ENCODE measurements at regions not wholly inside any gene's neighbourhood (a gene's known extent, or its start where the extent isn't known, plus 50 kb on each side); places are given as distances from the start of the nearest gene placed in this dataset.
"Not testable (repeated sequence)": the region's sequence is repeated elsewhere in the genome, so short reads cannot be mapped to it uniquely, and the experiment has no call there.

GRCh38 chr11:86167499-86168164 is 76.9 kb upstream of the EED start:
- no peak for DNase-seq (ENCODE audit: low spot score)
- Histone ChIP-seq H4K8ac (ENCODE audit: low read depth, low read length) (no peak overlapping the region), H3K4me1 (ENCODE audit: control insufficient read depth in 2 of 2, insufficient read depth in 1 of 2, low read depth in 1 of 2, low read length in 2 of 2) (no peaks in the 10 kb centered on the region), H2BK15ac (ENCODE audit: low read length) (no peak overlapping the region), H3K36me3 (replicated peaks in 1 of 2; ENCODE audit: control insufficient read depth in 2 of 2, insufficient read depth in 2 of 2, low read length in 2 of 2) (no peaks in the 10 kb centered on the region), H3K9ac (ENCODE audit: low read depth, low read length, poor library complexity) (no peak overlapping the region), H3K4ac (ENCODE audit: low read length) (no peak overlapping the region), H3K4me2 (ENCODE audit: insufficient read depth, low read length, poor library complexity, severe bottlenecking) (no peak overlapping the region), H2BK120ac (ENCODE audit: low read depth, low read length) (no peak overlapping the region), H3K14ac (ENCODE audit: low read length) (no peak overlapping the region), H3K4me3 (ENCODE audit: low read length in 2 of 2) (no peak overlapping the region), H3K23ac (ENCODE audit: low read depth, low read length, poor library complexity) (no peak overlapping the region), H3K9me3 (replicated peaks in 1 of 2; ENCODE audit: control insufficient read depth in 2 of 2, insufficient read depth in 1 of 2, low read depth in 1 of 2, low read length in 2 of 2) (no peaks in the 10 kb centered on the region), H4K91ac (ENCODE audit: low read depth, low read length, poor library complexity) (no peak overlapping the region), H2BK12ac (ENCODE audit: low read length) (no peak overlapping the region), H2AFZ (ENCODE audit: low read length) (no peak overlapping the region), H2AK5ac (ENCODE audit: low read depth, low read length) (no peak overlapping the region), H3K27ac (replicated peaks; ENCODE audit: low read length) (no peak overlapping the region), H3K79me1 (ENCODE audit: low read depth, low read length) (no peaks in the 10 kb centered on the region), H3K18ac (ENCODE audit: low read length) (no peak overlapping the region), H3K27me3 (ENCODE audit: control insufficient read depth in 3 of 3, insufficient read depth in 3 of 3, low read depth in 1 of 3, low read length in 3 of 3) (peaks cover 0 to 9% (median 0%) of the 10 kb centered on the region in 3 experiments), H2BK5ac (ENCODE audit: low read length) (no peak overlapping the region)
- no CpG with 5 or more reads among the region's 4 CpGs for WGBS, 2 donors (ENCODE audit: extremely low coverage in 2 of 2, insufficient read length in 2 of 2, insufficient replicate concordance in 1 of 2)

DNA sequence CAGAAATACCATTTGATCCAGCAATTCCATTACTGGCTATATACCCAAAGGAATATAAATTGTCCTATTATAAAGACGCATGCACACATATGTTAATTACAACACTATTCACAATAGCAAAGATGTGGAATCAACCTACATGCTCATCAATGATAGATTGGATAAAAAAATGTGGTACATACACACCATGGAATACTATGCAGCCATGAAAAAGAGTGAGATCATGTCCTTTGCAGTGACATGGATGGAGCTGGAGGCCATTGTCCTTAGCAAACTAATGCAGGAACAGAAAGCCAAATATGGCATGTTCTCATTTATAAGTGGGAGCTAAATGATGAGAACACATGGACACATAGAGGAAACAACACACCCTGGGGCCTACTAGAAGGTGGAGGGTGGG is 78.3 kb upstream of the EED start:
- not testable (repeated sequence) for H3K18ac ChIP-seq (ENCODE audit: low read length); H4K91ac ChIP-seq (ENCODE audit: low read depth, low read length, poor library complexity); H3K4me2 ChIP-seq (ENCODE audit: insufficient read depth, low read length, poor library complexity, severe bottlenecking); H2AK5ac ChIP-seq (ENCODE audit: low read depth, low read length); H3K27me3 ChIP-seq (ENCODE audit: control insufficient read depth in 3 of 3, insufficient read depth in 3 of 3, low read depth in 1 of 3, low read length in 3 of 3); H2BK120ac ChIP-seq (ENCODE audit: low read depth, low read length); H2BK15ac ChIP-seq (ENCODE audit: low read length); H3K14ac ChIP-seq (ENCODE audit: low read length); H3K27ac ChIP-seq (replicated peaks; ENCODE audit: low read length); H2BK12ac ChIP-seq (ENCODE audit: low read length); H2AFZ ChIP-seq (ENCODE audit: low read length); H3K23ac ChIP-seq (ENCODE audit: low read depth, low read length, poor library complexity); H3K36me3 ChIP-seq (replicated peaks in 1 of 2; ENCODE audit: control insufficient read depth in 2 of 2, insufficient read depth in 2 of 2, low read length in 2 of 2); H3K4ac ChIP-seq (ENCODE audit: low read length); H3K4me3 ChIP-seq (ENCODE audit: low read length in 2 of 2); H3K79me1 ChIP-seq (ENCODE audit: low read depth, low read length); H2BK5ac ChIP-seq (ENCODE audit: low read length); DNase-seq (ENCODE audit: low spot score); H3K9me3 ChIP-seq (replicated peaks in 1 of 2; ENCODE audit: control insufficient read depth in 2 of 2, insufficient read depth in 1 of 2, low read depth in 1 of 2, low read length in 2 of 2); H4K8ac ChIP-seq (ENCODE audit: low read depth, low read length); H3K4me1 ChIP-seq (ENCODE audit: control insufficient read depth in 2 of 2, insufficient read depth in 1 of 2, low read depth in 1 of 2, low read length in 2 of 2); H3K9ac ChIP-seq (ENCODE audit: low read depth, low read length, poor library complexity)
- WGBS, 2 donors (ENCODE audit: extremely low coverage in 2 of 2, insufficient read length in 2 of 2, insufficient replicate concordance in 1 of 2): no CpG with 5 or more reads among the region's 1 CpG

DNA sequence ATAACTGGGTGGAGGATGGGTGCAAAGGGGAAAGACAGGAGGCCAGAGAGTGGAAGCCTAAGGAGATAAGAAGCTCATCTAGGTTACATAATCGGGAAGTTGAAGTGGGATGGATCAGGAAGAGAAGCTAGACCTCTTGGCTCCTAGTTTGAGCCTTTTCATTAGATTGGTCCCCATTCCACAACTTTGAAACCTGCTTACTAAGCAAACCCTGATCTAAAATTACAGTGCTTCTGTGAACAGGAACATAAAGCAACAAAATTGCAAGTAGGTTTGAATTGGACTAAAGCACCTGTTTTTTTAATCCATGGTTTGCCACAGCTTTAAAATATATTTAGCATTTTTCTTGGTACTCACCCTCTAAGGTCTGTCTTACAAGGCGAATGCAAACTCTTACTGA is 80.4 kb upstream of the EED start:
- H2BK5ac ChIP-seq (ENCODE audit: low read length): no peak overlapping the region
- H4K8ac ChIP-seq (ENCODE audit: low read depth, low read length): no peak overlapping the region
- no peak overlapping the region for H3K4me2 ChIP-seq (ENCODE audit: insufficient read depth, low read length, poor library complexity, severe bottlenecking)
- no peaks in the 10 kb centered on the region for H3K4me1 ChIP-seq (ENCODE audit: control insufficient read depth in 2 of 2, insufficient read depth in 1 of 2, low read depth in 1 of 2, low read length in 2 of 2)
- no peak overlapping the region for H2BK120ac ChIP-seq (ENCODE audit: low read depth, low read length)
- no peak overlapping the region for H2BK15ac ChIP-seq (ENCODE audit: low read length)
- no peak overlapping the region for H3K18ac ChIP-seq (ENCODE audit: low read length)
- no peak overlapping the region for H3K23ac ChIP-seq (ENCODE audit: low read depth, low read length, poor library complexity)
- no peak overlapping the region for H3K14ac ChIP-seq (ENCODE audit: low read length)
- H3K9me3 ChIP-seq (replicated peaks in 1 of 2; ENCODE audit: control insufficient read depth in 2 of 2, insufficient read depth in 1 of 2, low read depth in 1 of 2, low read length in 2 of 2): no peaks in the 10 kb centered on the region
- no peak overlapping the region for H2AFZ ChIP-seq (ENCODE audit: low read length)
- H3K79me1 ChIP-seq (ENCODE audit: low read depth, low read length): no peaks in the 10 kb centered on the region
- peaks cover 0 to 9% (median 0%) of the 10 kb centered on the region in 3 experiments for H3K27me3 ChIP-seq (ENCODE audit: control insufficient read depth in 3 of 3, insufficient read depth in 3 of 3, low read depth in 1 of 3, low read length in 3 of 3)
- H3K4me3 ChIP-seq (ENCODE audit: low read length in 2 of 2): no peak overlapping the region
- no peak overlapping the region for H2BK12ac ChIP-seq (ENCODE audit: low read length)
- no peak overlapping the region for H3K27ac ChIP-seq (replicated peaks; ENCODE audit: low read length)
- H4K91ac ChIP-seq (ENCODE audit: low read depth, low read length, poor library complexity): no peak overlapping the region
- H3K4ac ChIP-seq (ENCODE audit: low read length): no peak overlapping the region
- no peaks in the 10 kb centered on the region for H3K36me3 ChIP-seq (replicated peaks in 1 of 2; ENCODE audit: control insufficient read depth in 2 of 2, insufficient read depth in 2 of 2, low read length in 2 of 2)
- H2AK5ac ChIP-seq (ENCODE audit: low read depth, low read length): no peak overlapping the region
- no peak for DNase-seq (ENCODE audit: low spot score)
- H3K9ac ChIP-seq (ENCODE audit: low read depth, low read length, poor library complexity): no peak overlapping the region
- WGBS, 2 donors (ENCODE audit: extremely low coverage in 2 of 2, insufficient read length in 2 of 2, insufficient replicate concordance in 1 of 2): no CpG with 5 or more reads among the region's 2 CpGs

DNA sequence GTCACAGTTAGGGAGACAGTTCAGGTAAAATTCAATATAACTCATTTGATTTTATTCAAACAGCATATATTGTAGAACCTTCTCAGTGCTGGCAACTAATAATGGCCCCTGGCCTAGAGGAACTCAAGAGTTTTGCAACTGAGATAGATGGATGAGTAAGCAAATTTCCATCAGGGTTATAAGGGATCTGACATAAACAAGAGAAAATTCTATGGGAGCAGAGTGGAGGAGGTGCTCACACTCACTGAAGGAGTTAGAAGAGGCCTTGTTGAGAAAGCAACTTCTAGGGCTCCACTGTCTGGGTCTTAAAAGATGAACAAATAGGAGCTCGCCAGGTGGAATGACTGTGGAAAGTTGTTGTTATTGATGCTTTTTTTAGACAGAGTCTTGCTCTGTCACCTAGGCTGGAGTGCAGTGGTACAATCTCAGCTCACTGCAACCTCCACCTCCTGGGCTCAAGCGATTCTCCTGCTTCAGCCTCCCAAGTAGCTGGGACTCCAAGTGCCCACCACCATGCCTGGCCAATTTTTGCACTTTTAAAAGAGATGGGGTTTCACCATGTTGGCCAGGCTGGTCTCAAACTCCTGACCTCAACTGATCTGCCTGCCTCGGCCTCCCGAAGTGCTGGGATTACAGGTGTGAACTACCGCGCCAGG is 81.2 kb upstream of the EED start:
- WGBS, 2 donors (ENCODE audit: extremely low coverage in 2 of 2, insufficient read length in 2 of 2, insufficient replicate concordance in 1 of 2): no CpG with 5 or more reads among the region's 6 CpGs
- H3K4me3 ChIP-seq (ENCODE audit: low read length in 2 of 2); H3K4me2 ChIP-seq (ENCODE audit: insufficient read depth, low read length, poor library complexity, severe bottlenecking); H2AK5ac ChIP-seq (ENCODE audit: low read depth, low read length); H2BK120ac ChIP-seq (ENCODE audit: low read depth, low read length); H3K4ac ChIP-seq (ENCODE audit: low read length); H4K8ac ChIP-seq (ENCODE audit: low read depth, low read length); H3K79me1 ChIP-seq (ENCODE audit: low read depth, low read length); H3K23ac ChIP-seq (ENCODE audit: low read depth, low read length, poor library complexity); H3K9ac ChIP-seq (ENCODE audit: low read depth, low read length, poor library complexity); H4K91ac ChIP-seq (ENCODE audit: low read depth, low read length, poor library complexity); H3K9me3 ChIP-seq (replicated peaks in 1 of 2; ENCODE audit: control insufficient read depth in 2 of 2, insufficient read depth in 1 of 2, low read depth in 1 of 2, low read length in 2 of 2); H2AFZ ChIP-seq (ENCODE audit: low read length); H3K4me1 ChIP-seq (ENCODE audit: control insufficient read depth in 2 of 2, insufficient read depth in 1 of 2, low read depth in 1 of 2, low read length in 2 of 2); DNase-seq (ENCODE audit: low spot score); H2BK15ac ChIP-seq (ENCODE audit: low read length); H3K27me3 ChIP-seq (ENCODE audit: control insufficient read depth in 3 of 3, insufficient read depth in 3 of 3, low read depth in 1 of 3, low read length in 3 of 3); H3K14ac ChIP-seq (ENCODE audit: low read length); H3K27ac ChIP-seq (replicated peaks; ENCODE audit: low read length); H3K36me3 ChIP-seq (replicated peaks in 1 of 2; ENCODE audit: control insufficient read depth in 2 of 2, insufficient read depth in 2 of 2, low read length in 2 of 2); H3K18ac ChIP-seq (ENCODE audit: low read length); H2BK12ac ChIP-seq (ENCODE audit: low read length); H2BK5ac ChIP-seq (ENCODE audit: low read length): not testable (repeated sequence)

Measured in neuronal stem cell (in vitro differentiated cells).